ENCODE measurements at regions not wholly inside any gene's neighbourhood (a gene's known extent, or its start where the extent isn't known, plus 50 kb on each side); places are given as distances from the start of the nearest gene placed in this dataset.

DNA sequence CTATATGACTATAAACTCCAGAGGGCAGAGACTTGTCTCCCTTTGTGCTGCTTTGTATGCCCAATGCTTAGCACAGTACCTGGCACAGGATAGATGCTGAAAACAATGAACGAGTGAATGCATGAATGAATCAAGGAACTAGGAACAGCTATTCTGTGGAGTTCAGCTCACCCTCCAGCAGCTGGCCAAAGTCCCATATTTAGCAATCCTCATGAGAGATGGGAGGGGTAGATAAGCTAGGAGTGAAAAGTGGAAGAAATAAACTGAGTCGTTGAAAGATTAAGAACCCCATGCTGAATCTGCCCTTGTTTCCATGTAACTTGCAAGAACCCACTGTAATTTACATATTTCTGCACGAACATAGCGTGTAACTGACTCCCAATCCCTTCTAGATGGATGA is 106.5 kb downstream of the MAFB start:
- no peak for DNase-seq (ENCODE audit: low spot score)
- TF ChIP-seq CTCF (IDR thresholded peaks at IDR 0.05; ENCODE audit: extremely low read depth, missing control alignments): no peak

- no peak for DNase-seq (ENCODE audit: low spot score)
- TF ChIP-seq CTCF (IDR thresholded peaks at IDR 0.05; ENCODE audit: extremely low read depth, missing control alignments): no peak
Observed at GRCh38 chr20:40579701-40580100, 109.3 kb downstream of the MAFB start.

- TF ChIP-seq CTCF (IDR thresholded peaks at IDR 0.05; ENCODE audit: extremely low read depth, missing control alignments): no peak
- no peak for DNase-seq (ENCODE audit: low spot score)
Observed at GRCh38 chr20:40578961-40579360, 110.1 kb downstream of the MAFB start.

DNA sequence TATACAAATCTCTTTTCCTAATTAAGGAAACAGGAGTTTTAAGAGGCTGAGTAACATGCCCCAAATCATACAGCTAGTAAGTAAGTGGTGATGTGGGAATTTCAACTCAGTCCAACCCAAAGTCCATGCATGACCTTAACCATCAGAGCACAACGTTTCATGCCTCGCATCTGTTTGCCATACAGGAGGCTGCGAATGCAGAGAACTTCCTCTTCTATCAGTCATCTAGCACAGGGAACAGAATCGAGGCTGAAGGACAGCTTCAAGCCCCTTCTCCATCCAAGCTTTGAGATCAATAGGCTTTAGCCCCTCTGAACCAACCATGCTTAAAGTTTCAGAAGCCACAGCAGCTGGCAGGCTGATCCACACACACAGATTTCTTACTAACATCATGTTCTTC is 113.2 kb downstream of the MAFB start:
- DNase-seq (ENCODE audit: low spot score): no peak
- TF ChIP-seq CTCF (IDR thresholded peaks at IDR 0.05; ENCODE audit: extremely low read depth, missing control alignments): no peak

DNA sequence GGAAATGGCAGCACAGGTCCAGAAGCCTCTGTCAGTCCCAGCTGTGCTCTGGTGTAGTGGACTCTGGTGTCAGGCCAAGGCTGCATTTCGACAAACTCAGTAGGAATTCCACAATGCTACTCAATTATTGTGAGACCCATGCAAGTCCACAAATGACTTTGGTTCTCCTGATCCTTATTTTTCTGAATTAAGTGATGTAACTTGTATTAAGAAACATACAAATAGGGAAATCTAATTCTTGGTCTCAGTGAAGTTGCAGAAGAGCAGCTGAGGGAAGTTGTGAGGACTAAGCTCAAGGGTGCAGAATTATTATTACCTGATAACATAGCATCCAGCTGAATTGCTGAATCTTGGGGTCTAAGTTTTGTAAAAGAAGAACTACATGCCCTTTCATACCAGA is 116.8 kb downstream of the MAFB start:
- no peak for TF ChIP-seq CTCF (IDR thresholded peaks at IDR 0.05; ENCODE audit: extremely low read depth, missing control alignments)
- no peak for DNase-seq (ENCODE audit: low spot score)

- TF ChIP-seq CTCF (IDR thresholded peaks at IDR 0.05; ENCODE audit: extremely low read depth, missing control alignments): no peak
- no peak for DNase-seq (ENCODE audit: low spot score)
Observed at GRCh38 chr20:40571639-40572038, 117.4 kb downstream of the MAFB start.

DNA sequence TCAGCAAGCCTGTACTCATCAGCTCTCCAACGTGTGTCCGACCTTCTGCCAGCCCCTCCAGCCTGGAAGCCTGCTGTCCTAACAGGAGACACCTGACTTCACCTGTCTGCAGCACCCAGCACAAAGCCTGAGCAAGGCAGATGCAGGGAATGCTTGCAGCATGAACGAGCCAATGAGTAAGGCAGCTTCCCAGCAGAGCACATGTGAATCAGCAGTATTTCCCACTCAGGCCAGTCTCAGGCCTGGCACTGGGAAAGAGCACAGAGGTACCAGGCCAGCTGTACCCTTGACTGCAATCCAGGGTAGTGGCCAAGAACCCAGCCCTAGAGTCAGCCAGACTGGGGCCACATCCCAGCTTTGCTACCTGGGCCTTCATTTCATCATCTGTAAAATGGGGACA is 120.8 kb downstream of the MAFB start:
- DNase-seq (ENCODE audit: low spot score): no peak
- no peak for TF ChIP-seq CTCF (IDR thresholded peaks at IDR 0.05; ENCODE audit: extremely low read depth, missing control alignments)
